Peyer's patch (tissue), 4 donors: ENCODE measurements at regions not wholly inside any gene's neighbourhood (a gene's known extent, or its start where the extent isn't known, plus 50 kb on each side); places are given as distances from the start of the nearest gene placed in this dataset.

ENCODE experiments used
- DNase-seq, 3 donors: peaks; one replicate each; pipeline ENCODE4 v3.0.0-alpha.2; 2017 to 2019
- H3K27ac ChIP-seq, 4 donors: fragments of 200-600 bp; sonication (generic); one replicate each; pipeline ENCODE4 v1.5.1; 2016 to 2019
- H3K27me3 ChIP-seq, 2 donors: fragments of 200-600 bp; sonication (generic); one replicate each; pipeline ENCODE4 v1.5.1; 2019
- H3K36me3 ChIP-seq, 3 donors: fragments of 200-600 bp; sonication (generic); one replicate each; pipeline ENCODE4 v1.5.1; 2016 to 2019
- H3K4me1 ChIP-seq, 4 donors: fragments of 200-600 bp; sonication (generic); one replicate each; pipeline ENCODE4 v1.5.1; 2016 to 2019
- H3K4me3 ChIP-seq, 4 donors: fragments of 200-600 bp; sonication (generic); 1 replicate in 3 of 4; 2 replicates in 1 of 4; pipeline ENCODE4 v1.5.1; 2016 to 2019; ENCODE audit warnings: mild to moderate bottlenecking in 1 of 4
- H3K9me3 ChIP-seq, 4 donors: fragments of 200-600 bp; sonication (generic); one replicate each; pipeline ENCODE4 v1.5.1; 2016 to 2019; ENCODE audit warnings: mild to moderate bottlenecking in 1 of 4
- CTCF ChIP-seq, 6 experiments: fragments of 450-650 bp in 4 of 6; fragments of 200-600 bp in 2 of 6; sonication (generic) in 1 of 6; IDR thresholded peaks; one replicate each; pipeline ENCODE4 v1.5.1; 2017 to 2019; ENCODE audit warnings: antibody characterized with exemption in 6 of 6, mild to moderate bottlenecking in 3 of 6, moderate library complexity in 1 of 6
- POLR2A ChIP-seq, 2 donors: fragments of 450-650 bp; IDR thresholded peaks; one replicate each; pipeline ENCODE4 v1.5.1; 2017; ENCODE audit warnings: antibody characterized with exemption in 2 of 2, mild to moderate bottlenecking in 2 of 2, moderate library complexity in 2 of 2

- no peaks in the 10 kb centered on the region for H3K27me3 ChIP-seq
- no peak for DNase-seq
- H3K27ac ChIP-seq = peak overlapping the region in 1 of 4 donors; percentile 42
- TF ChIP-seq POLR2A (IDR thresholded peaks at IDR 0.05) = no peak
- no peak for TF ChIP-seq CTCF (IDR thresholded peaks at IDR 0.05)
- H3K4me1 ChIP-seq = peaks cover 0 to 6% (median 0%) of the 10 kb centered on the region in 4 donors
- H3K9me3 ChIP-seq = no peaks in the 10 kb centered on the region
- H3K36me3 ChIP-seq = no peaks in the 10 kb centered on the region
- H3K4me3 ChIP-seq = no peak overlapping the region
Observed at GRCh38 chr18:24656551-24657443, 196.4 kb downstream of the HRH4 start.

GRCh38 chr18:24657444-24657842, 197.0 kb downstream of the HRH4 start:
- Histone ChIP-seq H3K4me3 (no peak overlapping the region), H3K36me3 (no peaks in the 10 kb centered on the region), H3K27ac (no peak overlapping the region), H3K9me3 (no peaks in the 10 kb centered on the region), H3K4me1 (peaks cover 0 to 6% (median 0%) of the 10 kb centered on the region in 4 donors), H3K27me3 (no peaks in the 10 kb centered on the region)
- no peak for TF ChIP-seq POLR2A (IDR thresholded peaks at IDR 0.05)
- DNase-seq = no peak

- DNase-seq = no peak
- Histone ChIP-seq H3K4me1 (peaks cover 0 to 6% (median 0%) of the 10 kb centered on the region in 4 donors), H3K4me3 (no peak overlapping the region), H3K9me3 (no peaks in the 10 kb centered on the region), H3K27ac (no peak overlapping the region), H3K27me3 (no peaks in the 10 kb centered on the region), H3K36me3 (no peaks in the 10 kb centered on the region)
- TF ChIP-seq CTCF (IDR thresholded peaks at IDR 0.05) (no peak), POLR2A (IDR thresholded peaks at IDR 0.05) (no peak)
Observed at GRCh38 chr18:24658302-24658701, 197.9 kb downstream of the HRH4 start.

DNA sequence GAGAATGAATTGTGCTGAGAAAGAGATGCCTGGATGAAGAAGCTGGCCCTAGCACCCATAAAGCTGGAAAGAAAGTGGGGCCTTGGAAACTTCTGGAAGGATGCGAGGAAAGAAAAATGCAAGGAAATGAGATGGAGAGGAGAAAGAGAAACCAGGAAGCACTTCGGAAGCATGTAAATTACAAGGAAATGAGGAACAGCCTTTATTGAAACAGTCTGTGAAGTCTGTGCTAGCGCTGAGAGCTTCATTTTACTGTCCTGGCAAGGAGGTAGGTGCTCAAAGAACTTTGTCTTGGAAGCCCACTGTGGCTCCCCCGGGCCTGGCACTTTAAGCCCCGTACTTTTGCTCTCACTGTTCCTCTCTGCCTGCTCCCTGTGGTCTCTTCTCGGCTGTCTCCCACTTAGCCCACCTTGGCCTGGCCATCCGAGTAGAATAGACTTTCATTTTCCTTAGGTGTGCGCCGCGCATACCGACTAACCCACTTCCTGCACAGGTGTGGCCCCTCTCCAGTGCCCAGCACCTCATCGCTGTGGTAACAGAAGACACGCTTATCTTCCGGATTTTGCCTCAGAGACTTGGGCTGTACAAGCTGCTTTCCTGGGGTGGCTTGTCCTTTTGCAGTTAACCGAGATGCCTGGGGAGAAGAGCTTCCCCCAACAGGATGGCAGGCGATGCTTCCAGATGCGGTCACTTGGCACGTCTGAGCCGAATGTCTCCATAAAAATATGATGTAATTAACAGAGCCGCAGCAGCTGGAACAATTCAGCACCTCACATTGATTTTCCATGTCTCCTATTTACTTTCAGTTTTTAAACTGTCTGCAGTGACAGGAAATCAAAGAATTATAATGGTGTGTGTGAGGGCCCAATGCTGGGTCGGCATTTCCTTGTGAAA, 199.6 kb downstream of the HRH4 start:
- Histone ChIP-seq H3K36me3 (no peaks in the 10 kb centered on the region), H3K4me1 (peaks cover 0 to 6% (median 0%) of the 10 kb centered on the region in 4 donors)
- TF ChIP-seq CTCF (IDR thresholded peaks at IDR 0.05) (no peak), POLR2A (IDR thresholded peaks at IDR 0.05) (no peak)

DNA sequence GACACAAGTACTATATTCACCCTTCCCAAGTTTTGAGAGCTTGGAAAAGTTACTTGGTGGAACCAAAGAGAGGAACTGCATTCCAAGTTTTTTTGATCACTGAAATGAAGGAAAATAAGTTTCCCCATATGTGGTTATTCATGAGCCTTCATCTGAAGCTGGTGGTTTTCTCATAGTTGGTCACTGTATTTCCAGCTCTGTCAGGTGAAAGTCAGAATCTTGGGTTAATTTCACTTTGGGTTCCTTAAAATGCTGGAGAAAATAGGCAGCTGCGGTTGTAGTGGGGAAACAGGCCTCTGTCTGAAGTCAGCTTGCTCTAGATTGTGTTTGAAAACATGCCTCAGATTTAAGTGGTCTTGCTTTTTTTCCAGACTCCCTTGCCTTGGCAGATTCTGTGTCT, 200.5 kb downstream of the HRH4 start:
- Histone ChIP-seq H3K27me3 (no peaks in the 10 kb centered on the region), H3K4me3 (no peak overlapping the region), H3K4me1 (peaks cover 0 to 6% (median 0%) of the 10 kb centered on the region in 4 donors), H3K27ac (peak overlapping the region in 1 of 4 donors; percentile 46), H3K9me3 (no peaks in the 10 kb centered on the region), H3K36me3 (no peaks in the 10 kb centered on the region)
- TF ChIP-seq POLR2A (IDR thresholded peaks at IDR 0.05) (no peak), CTCF (IDR thresholded peaks at IDR 0.05) (no peak)
- DNase-seq = no peak

More for the DNA sequence above, 199.6 kb downstream of the HRH4 start:
- Histone ChIP-seq H3K27ac (peak overlapping the region; percentile 3 to 52 (median 39)), H3K27me3 (no peaks in the 10 kb centered on the region), H3K4me3 (peak overlapping the region; percentile 15 to 52 (median 30)), H3K9me3 (no peaks in the 10 kb centered on the region)
- peak; percentile 50 to 62 (median 53) for DNase-seq
